SH-SY5Y (cell line): ENCODE measurements at regions not wholly inside any gene's neighbourhood (a gene's known extent, or its start where the extent isn't known, plus 50 kb on each side); places are given as distances from the start of the nearest gene placed in this dataset.

Source experiments
- GATA2 ChIP-seq: IDR thresholded peaks from 2 replicates; pipeline ENCODE4 v1.6.1; 2011; ENCODE audit warnings: mild to moderate bottlenecking, low read depth, low read length
- GATA3 ChIP-seq: IDR thresholded peaks from 2 replicates; pipeline ENCODE4 v1.6.1; 2011; ENCODE audit warnings: low read depth, mild to moderate bottlenecking, low read length, moderate library complexity

DNA sequence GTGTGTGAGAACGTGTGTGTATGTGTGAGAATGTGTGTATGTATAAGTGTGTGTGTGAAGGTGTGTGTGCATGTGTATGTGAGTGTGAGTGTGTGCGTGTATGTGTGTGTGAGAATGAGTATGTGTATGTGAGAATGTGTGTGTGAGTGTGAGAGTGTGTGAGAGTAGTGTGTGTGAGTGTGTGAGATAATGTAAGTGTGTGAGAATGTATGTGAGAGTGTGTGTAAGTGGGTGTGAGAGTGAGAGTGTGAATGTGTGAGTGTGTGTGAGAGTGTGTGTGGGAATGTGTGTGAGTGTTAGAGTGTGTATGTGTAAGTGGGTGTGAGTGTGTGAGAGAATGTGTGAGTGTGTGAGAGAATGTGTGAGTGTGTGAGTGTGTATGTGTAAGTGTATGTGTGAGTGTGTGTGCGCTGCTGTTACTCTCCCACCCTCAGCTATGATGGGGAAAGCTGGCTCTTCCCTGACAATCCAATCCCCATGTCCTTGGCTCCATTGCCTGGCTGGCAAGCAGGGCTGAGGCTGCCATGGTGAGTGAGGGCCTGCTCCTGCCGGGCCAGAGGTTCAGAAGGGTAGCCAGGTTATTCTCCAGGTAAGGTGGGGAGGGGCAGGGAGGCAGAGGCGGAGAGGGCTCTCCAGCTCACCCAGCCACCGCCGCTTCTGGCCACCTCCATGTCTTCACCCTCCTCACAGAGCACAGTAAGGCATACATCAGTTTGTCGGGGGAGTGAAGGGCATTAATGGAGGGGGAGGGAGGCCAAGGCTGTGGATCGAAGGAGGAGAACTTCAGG, 72.6 kb upstream of the PCBD1 start:
- TF ChIP-seq GATA3 (no peak), GATA2 (no peak)

DNA sequence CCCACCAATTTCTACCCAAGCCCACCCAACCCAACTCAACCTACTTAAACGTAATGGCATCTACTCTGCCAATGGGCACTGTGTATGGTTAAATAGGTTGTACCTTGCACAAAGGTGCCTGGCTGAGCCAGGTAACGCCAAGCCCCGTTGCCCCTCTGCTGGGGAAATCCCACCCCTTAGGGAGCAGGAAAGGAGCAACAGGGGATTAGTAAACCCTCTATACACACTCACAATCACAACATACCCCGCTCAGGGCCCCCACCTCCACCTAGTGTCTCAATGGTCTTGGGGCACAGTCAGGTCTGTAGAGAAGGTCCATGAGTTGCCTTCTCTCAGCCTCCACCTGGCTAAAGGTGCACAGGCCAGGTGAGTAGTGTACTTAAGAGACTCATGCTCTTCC, 74.3 kb upstream of the PCBD1 start:
- TF ChIP-seq GATA3 (no peak), GATA2 (no peak)

GRCh38 chr10:70963271-70963670, 74.9 kb upstream of the PCBD1 start:
- TF ChIP-seq GATA2 (no peak), GATA3 (no peak)

- TF ChIP-seq GATA2 (no peak), GATA3 (no peak)
Observed at GRCh38 chr10:70964245-70964644, 75.9 kb upstream of the PCBD1 start.

DNA sequence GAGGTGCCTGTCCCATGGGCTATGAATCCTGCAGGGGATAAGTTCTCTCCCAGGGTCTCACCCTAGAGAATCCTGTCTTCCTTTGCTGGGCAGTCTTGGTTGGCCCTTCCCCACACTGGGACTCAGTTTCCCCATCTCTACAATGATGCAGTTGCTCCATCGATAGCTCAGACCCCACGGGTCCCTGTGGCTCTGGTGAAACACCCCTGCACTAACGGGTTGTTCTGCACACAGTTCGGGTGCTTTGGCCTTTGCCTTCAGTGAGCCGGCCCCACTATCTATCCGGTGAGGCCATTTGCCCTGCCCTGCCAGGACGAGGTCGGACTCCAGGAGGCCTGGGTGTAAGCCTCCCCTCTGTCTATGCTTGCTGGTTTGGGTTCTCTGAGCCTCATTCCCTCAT, 76.5 kb upstream of the PCBD1 start:
- TF ChIP-seq GATA2 (no peak), GATA3 (no peak)

DNA sequence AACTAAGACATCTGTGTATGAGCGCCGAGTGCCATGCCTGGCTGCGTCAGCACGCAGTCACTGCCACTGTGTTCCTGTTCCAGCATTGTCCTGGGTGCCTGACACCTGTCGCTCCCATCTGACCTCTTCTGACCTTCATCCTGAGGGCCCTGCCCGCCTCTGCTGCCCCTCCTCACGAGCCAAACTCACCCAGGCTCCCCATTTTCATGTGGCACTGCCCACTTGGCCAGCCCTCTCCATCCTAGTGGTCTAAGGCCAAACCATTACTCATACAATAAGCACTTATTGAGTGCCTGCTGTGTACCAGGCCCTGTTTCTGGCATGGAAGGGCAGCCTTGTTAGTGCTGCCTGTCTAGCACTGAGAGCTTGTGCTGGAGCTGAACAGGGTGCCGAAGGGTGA, 77.2 kb upstream of the PCBD1 start:
- TF ChIP-seq GATA3 (no peak), GATA2 (no peak)

GRCh38 chr10:70966646-70967553, 78.5 kb upstream of the PCBD1 start:
- no peak for TF ChIP-seq GATA3
- peak; percentile 51; the same call in 1 of the 2 replicates for TF ChIP-seq GATA2

- no peak for TF ChIP-seq GATA2
- TF ChIP-seq GATA3, result no peak
Observed at GRCh38 chr10:70967591-70968587, 79.5 kb upstream of the PCBD1 start.

DNA sequence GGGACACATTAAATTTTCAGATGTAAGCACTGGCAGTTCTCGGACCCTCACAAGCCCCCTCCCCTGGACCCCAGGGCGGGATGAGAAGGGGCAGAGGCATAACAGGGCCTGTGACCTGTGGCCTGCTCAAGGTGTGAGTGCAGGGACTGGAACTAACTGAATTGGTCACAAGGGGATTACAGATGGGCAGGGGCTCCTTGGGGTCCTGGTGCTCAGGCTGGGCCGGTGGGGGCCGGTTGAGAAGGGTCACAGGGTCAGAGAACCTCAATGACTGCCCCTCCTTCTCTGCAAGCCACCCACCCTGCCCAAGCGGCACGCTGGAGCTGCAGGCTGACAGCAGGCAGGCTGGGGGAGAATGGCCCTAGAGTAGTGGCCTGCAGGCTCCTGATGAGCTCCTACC, 80.8 kb upstream of the PCBD1 start:
- TF ChIP-seq GATA3, result no peak

GRCh38 chr10:70970830-70971229, 82.5 kb upstream of the PCBD1 start:
- TF ChIP-seq GATA2 (no peak), GATA3 (no peak)

DNA sequence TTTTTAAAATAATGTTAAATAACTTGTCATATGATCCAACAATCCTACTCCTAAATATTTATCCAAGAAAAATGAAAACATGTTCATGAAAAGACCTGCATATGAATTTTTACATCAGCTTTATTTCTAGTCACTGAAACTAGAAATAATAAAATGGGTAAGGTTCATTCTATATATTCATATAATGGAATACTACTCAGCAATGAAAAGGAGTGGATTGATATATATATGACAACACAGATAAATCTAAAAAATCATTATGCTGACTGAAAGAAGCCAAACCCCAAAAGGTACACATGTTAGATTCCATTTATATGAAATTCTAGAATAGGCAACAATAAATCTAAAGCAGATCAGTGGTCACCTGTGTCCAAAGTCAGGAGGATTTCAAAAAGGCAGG, 84.9 kb upstream of the PCBD1 start:
- no peak for TF ChIP-seq GATA2
- no peak for TF ChIP-seq GATA3

DNA sequence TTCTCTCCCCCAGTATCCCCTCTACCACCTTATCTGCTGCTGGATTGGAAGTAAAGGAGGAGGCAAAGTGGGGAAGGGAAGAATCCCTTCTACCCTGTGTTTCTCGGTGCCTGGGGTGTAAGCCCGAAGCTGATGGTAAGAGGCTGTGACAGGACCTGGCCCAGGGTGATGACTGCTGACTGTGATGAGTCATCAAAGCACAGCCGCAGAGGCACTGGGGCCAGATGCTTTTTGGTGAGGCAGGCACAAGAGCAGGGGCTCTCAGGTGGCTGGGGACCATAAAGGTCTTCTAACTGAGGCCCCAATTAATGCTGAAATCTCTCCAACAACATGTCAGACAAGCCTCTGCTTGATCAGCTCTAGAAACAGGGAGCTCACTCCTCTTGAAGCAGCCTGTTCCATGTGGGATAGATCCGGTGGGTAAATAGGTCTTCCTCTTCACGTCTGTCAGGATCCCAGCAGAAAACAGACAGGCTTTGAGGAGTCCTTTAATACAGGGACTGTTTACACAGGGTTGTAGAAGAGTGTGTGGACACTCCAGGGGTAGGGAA, 86.1 kb upstream of the PCBD1 start:
- TF ChIP-seq GATA3 (no peak), GATA2 (no peak)

DNA sequence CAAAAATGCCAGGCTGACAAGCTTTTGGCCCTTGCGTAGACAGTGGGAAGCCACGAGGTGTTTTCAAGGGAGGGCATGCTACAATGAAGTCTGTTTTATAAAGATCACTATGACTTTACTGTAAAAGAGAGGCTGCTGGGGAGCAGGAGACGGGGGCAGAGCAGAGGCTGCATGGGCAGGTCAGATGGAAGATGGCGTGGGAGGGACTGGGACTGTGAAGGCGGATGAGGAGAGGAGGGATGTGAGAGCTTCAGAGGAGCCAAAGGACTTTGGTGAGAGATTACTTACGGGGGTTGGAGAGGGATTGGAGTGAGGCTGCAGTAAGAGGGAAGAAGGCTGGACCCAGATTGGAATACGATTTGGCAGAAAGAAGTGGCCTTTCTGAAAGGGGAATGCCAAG, 86.6 kb upstream of the PCBD1 start:
- TF ChIP-seq GATA3 (no peak), GATA2 (no peak)

DNA sequence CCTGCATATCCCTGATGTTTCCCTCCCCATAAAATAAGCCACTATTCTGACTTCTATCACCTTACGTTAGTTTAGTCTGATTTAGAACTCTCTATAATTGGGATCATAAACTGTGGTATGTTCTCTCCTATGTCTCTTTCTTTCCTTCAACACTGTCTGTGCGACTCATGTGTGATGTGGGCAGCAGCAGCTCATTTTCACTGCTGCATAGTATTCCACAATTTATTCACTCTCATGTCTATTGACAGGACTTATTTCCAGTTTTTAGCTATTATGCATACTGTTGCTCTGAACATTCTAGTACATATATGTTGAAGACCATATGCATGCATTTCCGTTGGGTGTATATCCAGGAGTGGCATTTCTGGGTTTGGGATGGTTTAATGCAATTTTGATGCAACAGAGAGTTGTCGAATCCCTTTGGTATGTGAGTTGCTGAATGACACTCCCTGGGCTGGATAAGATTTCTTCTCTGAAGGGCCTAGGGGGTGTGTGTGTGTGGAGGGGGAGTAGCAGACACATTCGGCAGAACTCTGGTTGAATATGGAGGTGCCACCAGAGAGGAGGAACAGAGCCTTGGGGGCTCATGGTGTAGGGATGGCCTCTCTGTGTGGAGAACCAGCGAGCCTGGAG, 87.8 kb upstream of the PCBD1 start:
- TF ChIP-seq GATA3 (no peak), GATA2 (no peak)

DNA sequence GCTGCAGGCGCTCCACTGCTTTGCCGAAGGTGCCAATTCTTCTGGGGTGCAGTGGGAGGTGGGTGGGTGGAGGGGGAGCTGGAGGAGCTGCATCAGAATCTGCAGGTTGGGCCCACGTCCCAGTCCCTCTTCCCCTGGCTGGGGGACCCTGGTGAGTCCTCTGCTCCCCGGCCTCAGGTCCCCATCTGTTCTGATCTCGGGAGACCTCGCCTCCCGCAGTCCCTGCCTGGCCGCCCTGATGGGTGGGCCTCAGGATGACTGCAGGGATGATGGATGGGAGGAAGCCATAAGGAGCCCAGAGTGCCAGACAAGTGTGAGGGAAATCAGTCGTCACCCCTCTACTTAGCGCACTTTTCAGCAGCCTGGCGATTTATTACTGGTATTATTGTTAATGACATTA, 89.3 kb upstream of the PCBD1 start:
- no peak for TF ChIP-seq GATA3
- TF ChIP-seq GATA2, result no peak
